ENCODE measurements at regions not wholly inside any gene's neighbourhood (a gene's known extent, or its start where the extent isn't known, plus 50 kb on each side); places are given as distances from the start of the nearest gene placed in this dataset.

- no peak for TF ChIP-seq GATA3 (IDR thresholded peaks at IDR 0.05; ENCODE audit: low read depth, low read length)
- no peak for TF ChIP-seq GATA2 (IDR thresholded peaks at IDR 0.05; ENCODE audit: low read depth, low read length)
Measured at GRCh38 chr22:46090036-46090591, 60.2 kb upstream of the PPARA start.

Measured in SH-SY5Y (cell line).